AG08396 (cell line): ENCODE measurements at regions not wholly inside any gene's neighbourhood (a gene's known extent, or its start where the extent isn't known, plus 50 kb on each side); places are given as distances from the start of the nearest gene placed in this dataset.

ENCODE experiments used
- DNase-seq: peaks from one replicate; pipeline ENCODE4 v3.0.0; 2012; ENCODE audit warnings: low spot score, mixed read lengths

- peak; percentile 55 for DNase-seq
These were observed 121.5 kb upstream of the RAI14 start for GRCh38 chr5:34534523-34535103.

GRCh38 chr5:34535433-34535832 is 120.7 kb upstream of the RAI14 start:
- DNase-seq = no peak

GRCh38 chr5:34535944-34536623 is 120.0 kb upstream of the RAI14 start:
- no peak for DNase-seq

GRCh38 chr5:34536699-34537098 is 119.4 kb upstream of the RAI14 start:
- no peak for DNase-seq

GRCh38 chr5:34538026-34538672 is 118.0 kb upstream of the RAI14 start:
- no peak for DNase-seq

GRCh38 chr5:34539183-34539582 is 116.9 kb upstream of the RAI14 start:
- no peak for DNase-seq

- DNase-seq = no peak
These were observed 115.1 kb upstream of the RAI14 start for GRCh38 chr5:34541067-34541466.

GRCh38 chr5:34542818-34543217 is 113.3 kb upstream of the RAI14 start:
- no peak for DNase-seq

- DNase-seq = no peak
These were observed 112.4 kb upstream of the RAI14 start for GRCh38 chr5:34543687-34544086.

- DNase-seq = no peak
These were observed 111.7 kb upstream of the RAI14 start for GRCh38 chr5:34544403-34544802.

- no peak for DNase-seq
These were observed 111.0 kb upstream of the RAI14 start for GRCh38 chr5:34545164-34545563.

- DNase-seq = no peak
These were observed 110.5 kb upstream of the RAI14 start for GRCh38 chr5:34545626-34546025.

- DNase-seq = no peak
These were observed 108.6 kb upstream of the RAI14 start for GRCh38 chr5:34547300-34548085.

GRCh38 chr5:34548086-34548403 is 108.1 kb upstream of the RAI14 start:
- no peak for DNase-seq

- no peak for DNase-seq
These were observed 105.9 kb upstream of the RAI14 start for GRCh38 chr5:34550247-34550646.

- no peak for DNase-seq
These were observed 105.2 kb upstream of the RAI14 start for GRCh38 chr5:34550964-34551363.

GRCh38 chr5:34551911-34552433 is 104.2 kb upstream of the RAI14 start:
- no peak for DNase-seq

GRCh38 chr5:34552686-34553085 is 103.4 kb upstream of the RAI14 start:
- no peak for DNase-seq

- DNase-seq = no peak
These were observed 102.5 kb upstream of the RAI14 start for GRCh38 chr5:34553581-34553980.

GRCh38 chr5:34554641-34555040 is 101.5 kb upstream of the RAI14 start:
- no peak for DNase-seq

GRCh38 chr5:34555699-34556508 is 100.2 kb upstream of the RAI14 start:
- no peak for DNase-seq

- DNase-seq = no peak
These were observed 99.7 kb upstream of the RAI14 start for GRCh38 chr5:34556509-34556782.
